B cell (primary cell): ENCODE measurements at regions not wholly inside any gene's neighbourhood (a gene's known extent, or its start where the extent isn't known, plus 50 kb on each side); places are given as distances from the start of the nearest gene placed in this dataset.

Experiments used
- ATAC-seq: fragments of 200-7000 bp; cut with Tn5 transposase; one replicate; pipeline ENCODE4 v1.10.0; 2021; ENCODE audit warnings: low read depth, mild to moderate bottlenecking, moderate number of reproducible peaks, moderate library complexity
- CTCF ChIA-PET: fragments of 350-600 bp; sonication (Branson Sonifier 250); formaldehyde crosslinking; loops from one replicate; lab custom pipeline; 2021; ENCODE audit warnings: antibody characterized with exemption, inconsistent platforms; lab: Charles Lee
- POLR2A ChIA-PET: fragments of 350-600 bp; sonication (Branson Sonifier 250); formaldehyde crosslinking; loops from one replicate; lab custom pipeline; 2021; ENCODE audit warnings: antibody characterized with exemption; lab: Charles Lee
- DNase-seq: peaks from one replicate; pipeline ENCODE4 v3.0.0; 2013
- H2AFZ ChIP-seq: 2 replicates; pipeline ENCODE4 v1.6.1; 2012; ENCODE audit warnings: mild to moderate bottlenecking, low read depth, low read length; ENCODE audit not compliant: insufficient read depth, poor library complexity, severe bottlenecking
- H3K27ac ChIP-seq, 2 donors: 1 replicate in 1 of 2; 2 replicates in 1 of 2; pipeline ENCODE4 v1.5.1; 2012 to 2013; ENCODE audit warnings: low read length in 2 of 2, mild to moderate bottlenecking in 2 of 2, moderate library complexity in 1 of 2
- H3K27me3 ChIP-seq, 4 experiments: fragments of 200-600 bp in 1 of 4; sonication (generic) in 1 of 4; replicated peaks in 1 of 4; 1 replicate in 2 of 4; 2 replicates in 2 of 4; pipeline versions ENCODE4 v1.6.1 to v1.7.0; 2013 to 2016; ENCODE audit warnings: low read length in 3 of 4, mild to moderate bottlenecking in 2 of 4, mixed read lengths in 1 of 4, moderate library complexity in 1 of 4; ENCODE audit not compliant: insufficient read depth in 4 of 4, control insufficient read depth in 3 of 4; ENCODE audit errors: control extremely low read depth in 1 of 4
- H3K36me3 ChIP-seq, 2 experiments: replicated peaks in 1 of 2; 1 replicate in 1 of 2; 2 replicates in 1 of 2; pipeline versions ENCODE4 v1.6.1 to v1.7.1; 2013; ENCODE audit warnings: low read length in 1 of 2; ENCODE audit not compliant: insufficient read depth in 2 of 2, control insufficient read depth in 1 of 2; ENCODE audit errors: control extremely low read depth in 1 of 2, extremely low read depth in 1 of 2
- H3K4me1 ChIP-seq, 2 donors: fragments of 200-600 bp in 1 of 2; sonication (generic) in 1 of 2; 1 replicate in 1 of 2; 2 replicates in 1 of 2; pipeline versions ENCODE4 v1.5.1 to v1.6.1; 2013 to 2017; ENCODE audit warnings: low read length in 2 of 2; ENCODE audit not compliant: control insufficient read depth in 2 of 2, insufficient read depth in 2 of 2
- H3K4me2 ChIP-seq: replicated peaks from 2 replicates; pipeline ENCODE3; 2012; ENCODE audit warnings: mild to moderate bottlenecking, low read depth, low read length; ENCODE audit not compliant: poor library complexity, severe bottlenecking
- H3K4me3 ChIP-seq, 5 experiments: fragments of 200-600 bp in 1 of 5; sonication (generic) in 1 of 5; 1 replicate in 3 of 5; 2 replicates in 2 of 5; pipeline versions ENCODE4 v1.5.1 to v1.7.0; 2011 to 2016; ENCODE audit warnings: low read length in 4 of 5, mild to moderate bottlenecking in 4 of 5, low read depth in 2 of 5, control low read depth in 1 of 5, moderate library complexity in 1 of 5; ENCODE audit not compliant: insufficient read depth in 1 of 5; ENCODE audit errors: control extremely low read depth in 1 of 5, extremely low read depth in 1 of 5
- H3K79me2 ChIP-seq: fragments of 200-600 bp; sonication (generic); one replicate; pipeline ENCODE4 v1.6.0; 2016; ENCODE audit warnings: low read length; ENCODE audit not compliant: control insufficient read depth, insufficient read depth
- H3K9ac ChIP-seq: fragments of 200-600 bp; sonication (generic); 2 replicates; pipeline ENCODE4 v1.6.1; 2017; ENCODE audit warnings: mild to moderate bottlenecking, low read length, moderate library complexity
- H3K9me3 ChIP-seq, 3 donors: one replicate each; pipeline versions ENCODE4 v1.6.1 to v1.7.1; 2013; ENCODE audit warnings: low read length in 2 of 3; ENCODE audit not compliant: control insufficient read depth in 2 of 3, insufficient read depth in 1 of 3; ENCODE audit errors: control extremely low read depth in 1 of 3
- H4K20me1 ChIP-seq: 2 replicates; pipeline ENCODE4 v1.6.0; 2012; ENCODE audit warnings: mild to moderate bottlenecking, low read length; ENCODE audit not compliant: insufficient read depth, control insufficient read depth, poor library complexity, severe bottlenecking
- H3K27ac Mint-ChIP-seq: one replicate; pipeline ENCODE4 v1.8.0; 2021; ENCODE audit warnings: mixed read lengths
- H3K27me3 Mint-ChIP-seq: one replicate; pipeline ENCODE4 v1.8.0; 2021; ENCODE audit warnings: mixed read lengths
- H3K4me1 Mint-ChIP-seq: one replicate; pipeline ENCODE4 v1.8.0; 2021; ENCODE audit warnings: mixed read lengths
- H3K4me3 Mint-ChIP-seq: one replicate; pipeline ENCODE4 v1.8.0; 2021; ENCODE audit warnings: mixed read lengths
- H3K9me3 Mint-ChIP-seq: one replicate; pipeline ENCODE4 v1.8.0; 2022; ENCODE audit warnings: mixed read lengths; ENCODE audit not compliant: insufficient read depth
- EZH2 ChIP-seq: IDR thresholded peaks from 2 replicates; pipeline ENCODE4 v1.6.1; 2012; ENCODE audit warnings: borderline replicate concordance, low read depth, mild to moderate bottlenecking, moderate library complexity, low read length; ENCODE audit not compliant: insufficient read depth, poor library complexity, severe bottlenecking
- WGBS: methylation state at CpG from one replicate; pipeline ENCODE4 v1.1.5; 2013; ENCODE audit warnings: missing lambda C conversion rate; ENCODE audit not compliant: insufficient coverage; 5-methylcytosine and 5-hydroxymethylcytosine counted together
- intact Hi-C: fragments of 100-400 bp; cut with micrococcal nuclease; formaldehyde crosslinking; loops from one replicate; pipeline ENCODE4 v1.10.0; 2022
- TF ChIP-seq, protein P1 (sequence below): fragments of 200-600 bp; IDR thresholded peaks from one replicate; pipeline ENCODE4 v1.8.0; 2022; ENCODE audit warnings: antibody characterized with exemption, mild to moderate bottlenecking

DNA sequence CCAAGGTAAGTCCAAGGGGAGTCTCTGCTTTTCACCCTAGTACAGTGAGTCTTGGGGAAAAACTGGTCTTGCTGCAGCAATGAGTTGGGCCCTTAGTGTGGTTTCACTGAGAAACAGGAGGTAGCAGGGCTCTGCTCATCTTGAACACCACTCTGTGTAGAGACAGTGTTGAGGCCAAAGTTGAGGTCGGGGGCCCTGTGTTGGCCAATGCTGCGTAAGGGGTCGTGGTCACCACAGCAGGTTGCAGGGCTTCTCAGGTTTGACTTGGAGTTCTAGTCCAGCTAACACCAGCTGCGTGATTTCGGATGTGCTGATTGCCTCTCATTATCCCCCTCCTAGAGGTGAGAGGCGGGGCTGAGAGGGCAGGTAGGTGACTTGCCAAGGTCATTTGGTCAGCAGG lies 807.5 kb downstream of the VRK1 start:
- POLR2A ChIA-PET, result no interaction called here
- H3K4me1 Mint-ChIP-seq, result no peaks in the 10 kb centered on the region
- H4K20me1 ChIP-seq, result no peaks in the 10 kb centered on the region
- CTCF ChIA-PET, result no interaction called here
- H3K27ac ChIP-seq, result no peak overlapping the region
- intact Hi-C loops, result no loop called here
- WGBS, result 91% methylated on average over 3 of the region's 6 CpGs
- TF ChIP-seq EZH2, result no peak
- TF ChIP-seq, protein P1, sequence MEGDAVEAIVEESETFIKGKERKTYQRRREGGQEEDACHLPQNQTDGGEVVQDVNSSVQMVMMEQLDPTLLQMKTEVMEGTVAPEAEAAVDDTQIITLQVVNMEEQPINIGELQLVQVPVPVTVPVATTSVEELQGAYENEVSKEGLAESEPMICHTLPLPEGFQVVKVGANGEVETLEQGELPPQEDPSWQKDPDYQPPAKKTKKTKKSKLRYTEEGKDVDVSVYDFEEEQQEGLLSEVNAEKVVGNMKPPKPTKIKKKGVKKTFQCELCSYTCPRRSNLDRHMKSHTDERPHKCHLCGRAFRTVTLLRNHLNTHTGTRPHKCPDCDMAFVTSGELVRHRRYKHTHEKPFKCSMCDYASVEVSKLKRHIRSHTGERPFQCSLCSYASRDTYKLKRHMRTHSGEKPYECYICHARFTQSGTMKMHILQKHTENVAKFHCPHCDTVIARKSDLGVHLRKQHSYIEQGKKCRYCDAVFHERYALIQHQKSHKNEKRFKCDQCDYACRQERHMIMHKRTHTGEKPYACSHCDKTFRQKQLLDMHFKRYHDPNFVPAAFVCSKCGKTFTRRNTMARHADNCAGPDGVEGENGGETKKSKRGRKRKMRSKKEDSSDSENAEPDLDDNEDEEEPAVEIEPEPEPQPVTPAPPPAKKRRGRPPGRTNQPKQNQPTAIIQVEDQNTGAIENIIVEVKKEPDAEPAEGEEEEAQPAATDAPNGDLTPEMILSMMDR, result no peak
- no peak overlapping the region for H3K4me3 ChIP-seq
- H3K27me3 ChIP-seq, result peaks cover 0 to 4% (median 0%) of the 10 kb centered on the region in 4 experiments
- H3K27me3 Mint-ChIP-seq, result no peaks in the 10 kb centered on the region
- DNase-seq, result no peak
- no peak overlapping the region for H3K27ac Mint-ChIP-seq
- no peaks in the 10 kb centered on the region for H3K4me1 ChIP-seq
- H2AFZ ChIP-seq, result no peak overlapping the region
- ATAC-seq, result no peak
- peaks cover 3% of the 10 kb centered on the region for H3K9me3 Mint-ChIP-seq
- no peaks in the 10 kb centered on the region for H3K36me3 ChIP-seq
- H3K9me3 ChIP-seq, result peaks cover 0 to 13% (median 0%) of the 10 kb centered on the region in 3 donors
- no peak overlapping the region for H3K4me2 ChIP-seq
- H3K4me3 Mint-ChIP-seq, result no peak overlapping the region
- H3K79me2 ChIP-seq, result no peaks in the 10 kb centered on the region
- H3K9ac ChIP-seq, result no peak overlapping the region

DNA sequence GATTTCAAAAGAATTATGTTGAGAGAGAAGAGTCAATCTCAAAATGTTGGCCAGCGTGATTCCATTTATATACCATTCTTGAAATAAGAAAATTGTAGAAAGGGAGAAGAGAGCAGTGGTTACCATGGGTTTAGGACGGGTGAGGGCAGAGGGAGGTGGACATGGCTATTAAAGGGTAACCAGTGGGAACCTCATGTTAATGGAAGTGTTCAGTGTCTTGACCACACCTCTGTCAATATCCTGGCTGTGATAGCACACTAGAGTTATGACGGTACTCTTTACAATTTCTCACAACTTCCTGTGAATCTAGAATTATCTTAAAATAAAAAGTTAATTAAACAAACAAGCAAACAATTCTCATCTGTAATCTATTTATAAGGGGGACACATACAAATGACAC lies 821.2 kb downstream of the VRK1 start:
- H3K9ac ChIP-seq, result no peak overlapping the region
- Mint-ChIP-seq H3K27me3 (no peaks in the 10 kb centered on the region), H3K27ac (no peak overlapping the region), H3K9me3 (peaks cover 5% of the 10 kb centered on the region), H3K4me3 (no peak overlapping the region), H3K4me1 (peaks cover 2% of the 10 kb centered on the region)
- H3K79me2 ChIP-seq, result no peaks in the 10 kb centered on the region
- H3K4me1 ChIP-seq, result no peaks in the 10 kb centered on the region
- DNase-seq (no peak), ATAC-seq (no peak)
- H3K27ac ChIP-seq, result no peak overlapping the region
- H3K4me2 ChIP-seq, result no peak overlapping the region
- no peaks in the 10 kb centered on the region for H3K27me3 ChIP-seq
- no peaks in the 10 kb centered on the region for H3K36me3 ChIP-seq
- H4K20me1 ChIP-seq, result no peaks in the 10 kb centered on the region
- no peak overlapping the region for H3K4me3 ChIP-seq
- TF ChIP-seq EZH2, result no peak
- TF ChIP-seq, protein P1, result no peak
- 100% methylated on average over 1 of the region's 3 CpGs for WGBS
- ChIA-PET CTCF (no interaction called here), POLR2A (no interaction called here)
- H2AFZ ChIP-seq, result no peak overlapping the region
- H3K9me3 ChIP-seq, result peaks cover 5 to 11% (median 8%) of the 10 kb centered on the region in 3 donors
- intact Hi-C loops, result no loop called here
